Stimulated activated CD4-positive, alpha-beta T cell treated with anti-CD3 and anti-CD28 coated beads, TNF-alpha, amount 100 ng/mL, for 1 hour (primary cell): ENCODE measurements at regions not wholly inside any gene's neighbourhood (a gene's known extent, or its start where the extent isn't known, plus 50 kb on each side); places are given as distances from the start of the nearest gene placed in this dataset.
"Not testable (repeated sequence)": the region's sequence is repeated elsewhere in the genome, so short reads cannot be mapped to it uniquely, and the experiment has no call there.

Source experiments
- DNase-seq, 3 donors: peaks; one replicate each; pipeline ENCODE4 v3.0.0-alpha.2; 2020; ENCODE audit warnings: low read depth in 3 of 3, low spot score in 1 of 3

DNA sequence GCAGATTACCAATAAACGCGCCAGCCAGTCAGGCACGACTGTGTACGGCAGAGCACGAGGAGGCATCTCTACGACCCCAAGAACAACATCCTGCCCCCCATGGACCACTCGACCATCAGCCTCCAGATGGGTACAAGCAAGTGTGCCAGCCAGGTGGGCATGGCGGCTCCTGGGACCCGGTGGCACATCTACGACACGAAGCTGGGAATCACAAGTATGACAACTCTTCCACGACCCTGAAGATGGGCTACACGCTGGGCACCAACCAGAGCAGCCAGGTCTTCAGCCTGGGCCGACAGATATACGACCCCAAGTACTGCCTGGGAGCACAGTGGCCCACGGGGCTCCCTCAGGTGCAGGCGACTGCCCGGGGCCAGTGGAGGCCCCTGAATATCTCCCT lies 217.6 kb downstream of the POTED start:
- no peak for DNase-seq

DNA sequence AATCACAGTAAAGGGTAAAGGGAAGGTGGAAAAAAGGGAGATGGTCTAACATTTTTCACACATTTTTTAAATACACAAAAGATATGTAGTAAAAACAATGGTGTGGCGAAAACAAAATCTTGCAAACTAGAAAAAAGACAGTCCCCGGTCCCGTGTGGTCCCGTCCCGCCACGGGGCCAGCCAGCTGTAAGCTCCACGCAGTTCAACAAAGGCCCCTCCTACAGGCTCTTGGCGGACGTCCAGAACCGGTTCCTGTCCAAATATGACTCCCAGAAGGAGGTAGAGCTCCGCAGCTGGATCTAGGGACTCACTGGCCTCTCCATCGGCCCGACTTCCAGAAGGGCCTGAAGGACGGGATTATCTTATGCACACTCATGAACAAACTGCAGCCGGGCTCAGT lies 216.9 kb downstream of the POTED start:
- not testable (repeated sequence) for DNase-seq

DNA sequence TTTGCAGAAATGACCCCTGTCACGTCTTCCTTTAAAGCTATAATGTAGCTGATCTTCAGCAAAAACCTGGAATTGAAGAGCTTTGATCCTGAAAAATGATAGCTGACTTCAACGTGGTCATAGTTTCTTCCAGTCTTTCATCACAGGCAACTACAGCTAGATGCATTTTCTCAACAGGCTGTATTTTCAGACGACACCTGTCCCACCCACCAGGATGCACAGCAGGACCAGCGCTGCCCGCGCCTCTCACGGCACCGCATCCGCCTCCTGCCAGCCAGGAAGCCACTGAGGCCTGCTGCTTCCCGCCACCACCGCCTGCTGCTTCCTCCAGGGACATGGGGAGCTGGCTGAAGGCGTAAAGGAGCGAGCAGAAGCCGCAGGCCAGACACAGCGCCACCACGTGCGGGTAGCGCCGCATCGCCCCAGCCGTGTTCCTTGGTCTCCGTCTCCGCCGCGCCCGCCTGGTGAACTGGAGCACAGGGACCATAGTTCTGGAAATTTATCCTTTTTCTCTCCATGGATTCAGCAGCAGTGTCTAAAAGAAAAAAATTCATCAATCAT lies 215.7 kb downstream of the POTED start:
- DNase-seq, result not testable (repeated sequence)

DNA sequence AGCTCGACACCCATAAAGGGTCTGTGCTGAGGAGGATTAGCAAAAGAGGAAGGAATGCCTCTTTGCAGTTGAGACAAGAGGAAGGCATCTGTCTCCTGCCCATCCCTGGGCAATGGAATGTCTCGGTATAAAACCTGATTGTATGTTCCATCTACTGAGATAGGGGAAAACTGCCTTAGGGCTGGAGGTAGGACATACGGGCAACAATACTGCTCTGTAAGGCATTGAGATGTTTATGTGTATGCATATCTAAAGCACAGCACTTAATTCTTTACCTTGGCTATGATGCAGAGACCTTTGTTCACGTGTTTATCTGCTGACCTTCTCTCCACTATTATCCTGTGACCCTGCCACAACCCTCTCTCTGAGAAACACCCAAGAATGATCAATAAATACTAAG lies 210.7 kb downstream of the POTED start:
- not testable (repeated sequence) for DNase-seq

DNA sequence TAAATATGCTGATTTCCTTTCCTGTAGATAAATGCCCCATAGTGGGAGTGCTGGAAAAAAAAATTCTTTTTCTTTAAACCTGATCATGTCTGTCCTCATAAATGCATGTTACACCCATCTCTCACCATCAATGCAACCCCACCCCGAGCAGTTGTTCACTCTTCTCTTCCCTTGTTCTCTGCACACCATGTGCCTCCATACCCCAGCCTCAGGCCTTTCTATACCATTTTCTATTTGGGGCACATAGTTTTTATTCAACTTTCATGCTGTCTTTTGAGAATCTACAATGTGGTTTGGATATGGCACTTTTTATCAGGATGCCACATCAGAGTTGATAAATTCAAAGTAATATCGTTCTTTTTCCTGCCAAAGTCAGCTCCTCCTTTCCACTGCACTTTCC lies 202.6 kb downstream of the POTED start:
- not testable (repeated sequence) for DNase-seq

DNA sequence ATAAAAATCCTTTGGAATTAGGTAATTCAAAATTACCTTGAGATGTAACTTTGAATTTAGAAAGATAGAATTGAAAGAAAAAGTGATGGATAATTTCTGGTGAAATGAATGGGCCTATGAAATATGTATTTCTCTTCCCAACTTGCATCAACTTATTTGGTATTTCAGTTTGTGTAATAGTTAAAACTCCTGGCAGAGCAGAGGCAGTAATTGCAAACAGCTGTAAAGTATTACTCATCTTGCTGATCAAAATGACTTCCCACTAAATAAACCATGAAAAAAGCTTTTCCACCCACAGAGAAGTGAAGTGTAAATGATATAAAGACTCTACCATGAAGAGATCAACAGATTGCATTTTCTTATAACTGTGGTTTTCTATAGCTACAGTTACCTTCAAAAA lies 201.0 kb downstream of the POTED start:
- not testable (repeated sequence) for DNase-seq

DNA sequence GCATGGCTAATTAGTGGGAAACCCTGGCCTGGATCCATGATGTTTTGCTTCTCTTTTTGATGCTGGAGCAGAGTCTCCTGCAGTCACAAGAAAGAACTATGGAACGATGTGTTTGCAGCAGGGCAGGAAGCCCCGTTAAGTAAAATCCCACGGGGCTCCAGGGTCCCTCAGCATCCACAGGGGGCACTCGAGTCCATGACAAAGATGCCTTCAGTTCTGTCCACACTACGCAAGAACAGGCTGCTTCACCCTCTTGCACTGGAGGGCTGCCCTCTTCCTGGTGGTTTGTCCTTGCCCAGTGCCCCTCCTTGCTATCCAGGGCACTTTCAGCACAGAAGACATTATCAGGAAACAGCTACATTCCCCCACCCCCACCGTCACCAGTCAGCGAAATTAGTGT lies 196.9 kb downstream of the POTED start:
- DNase-seq, result not testable (repeated sequence)

DNA sequence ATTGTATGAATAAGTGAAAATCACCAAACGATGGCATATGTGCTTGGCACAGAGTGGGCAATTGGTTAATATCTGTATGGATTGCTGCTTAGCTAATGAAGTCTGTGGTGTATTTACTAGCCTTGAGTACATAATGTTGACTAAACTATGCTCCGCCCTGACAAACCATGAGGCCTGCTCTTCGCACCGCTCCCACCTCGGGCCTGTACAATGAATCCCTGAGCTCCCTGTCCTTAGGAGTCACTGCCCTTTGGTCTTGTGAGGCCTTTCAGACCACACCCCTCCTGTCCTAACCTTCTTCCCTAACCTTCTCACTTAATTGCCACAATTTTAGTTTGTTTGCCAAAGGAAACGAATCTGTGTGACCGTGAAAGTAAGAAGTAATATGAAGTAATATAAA lies 193.2 kb downstream of the POTED start:
- not testable (repeated sequence) for DNase-seq
